HG03460 (cell line): ENCODE measurements at regions not wholly inside any gene's neighbourhood (a gene's known extent, or its start where the extent isn't known, plus 50 kb on each side); places are given as distances from the start of the nearest gene placed in this dataset.

Source experiments
- ATAC-seq: cut with Tn5 transposase; IDR thresholded peaks from one replicate; pipeline ENCODE4 v1.9.1; 2021; ENCODE audit not compliant: unreplicated experiment

DNA sequence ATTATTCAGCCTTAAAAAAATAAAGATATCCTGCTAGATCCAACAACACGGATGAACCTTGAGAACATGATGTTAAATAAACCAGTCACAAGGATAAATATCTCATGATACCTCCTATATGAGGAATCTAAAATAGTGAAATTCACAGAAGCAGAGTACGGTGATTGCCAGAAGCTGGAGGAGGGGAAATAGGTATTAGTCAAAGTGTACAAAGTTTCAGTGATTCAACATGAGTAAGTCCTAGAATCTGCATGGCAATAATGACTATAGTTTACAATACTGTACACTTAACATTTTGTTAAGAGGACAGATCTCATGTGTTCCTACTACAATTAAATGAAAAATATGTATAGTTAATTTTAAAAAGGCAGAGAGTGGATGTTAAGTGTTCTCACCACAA is 206.6 kb upstream of the SLC10A2 start:
- ATAC-seq: no peak

DNA sequence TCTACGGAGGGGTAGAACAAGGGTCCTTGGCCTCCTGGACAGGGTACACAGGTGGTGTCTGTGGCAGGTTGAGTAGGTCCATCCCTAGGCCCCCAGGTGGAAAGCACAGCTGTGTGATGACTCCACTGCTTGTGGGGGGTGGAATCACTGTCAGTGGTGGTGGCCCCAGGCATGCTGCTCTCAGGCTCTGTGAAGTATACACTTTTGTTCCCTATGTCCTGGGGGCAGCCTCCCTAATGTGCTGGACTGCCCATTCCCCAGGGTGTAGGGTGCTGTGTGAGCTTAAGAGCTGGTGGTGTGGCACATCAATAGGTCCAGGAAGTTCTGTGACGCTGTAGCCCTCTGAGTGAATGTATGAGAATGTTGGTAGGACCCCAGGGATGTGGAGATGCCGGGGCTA is 197.2 kb upstream of the SLC10A2 start:
- no peak for ATAC-seq

DNA sequence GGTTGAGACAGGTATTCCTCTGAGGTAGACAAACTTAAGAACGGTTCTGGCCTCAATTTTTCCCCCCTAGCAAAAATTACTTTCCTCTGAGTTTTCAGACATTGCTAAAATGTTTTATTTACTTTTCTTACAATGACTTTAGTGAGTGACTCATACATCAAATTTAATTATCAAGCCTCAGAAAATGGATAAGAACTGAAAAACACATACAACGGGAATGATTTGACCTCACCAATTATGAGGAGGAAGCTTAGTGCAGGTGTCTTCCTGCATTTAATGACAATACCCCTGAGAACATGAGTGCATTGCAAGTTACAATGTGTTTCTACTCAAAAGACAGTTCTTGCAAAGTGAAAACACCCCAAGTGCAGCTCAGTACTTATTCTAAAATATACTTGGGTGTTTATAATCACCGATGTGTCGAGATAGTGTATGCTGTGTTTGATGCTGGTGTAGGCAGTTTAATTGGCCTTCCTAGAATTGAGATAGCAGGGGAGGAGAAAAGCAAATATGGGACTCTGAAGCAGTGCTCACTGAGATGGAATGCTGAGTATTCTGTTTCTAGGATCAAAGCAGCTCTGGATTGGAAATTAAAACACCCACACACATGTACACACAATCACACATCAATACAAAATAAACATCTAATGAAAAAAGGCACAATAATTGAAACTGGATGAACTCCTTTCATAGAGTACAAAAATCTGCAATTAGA is 189.5 kb upstream of the SLC10A2 start:
- no peak for ATAC-seq

DNA sequence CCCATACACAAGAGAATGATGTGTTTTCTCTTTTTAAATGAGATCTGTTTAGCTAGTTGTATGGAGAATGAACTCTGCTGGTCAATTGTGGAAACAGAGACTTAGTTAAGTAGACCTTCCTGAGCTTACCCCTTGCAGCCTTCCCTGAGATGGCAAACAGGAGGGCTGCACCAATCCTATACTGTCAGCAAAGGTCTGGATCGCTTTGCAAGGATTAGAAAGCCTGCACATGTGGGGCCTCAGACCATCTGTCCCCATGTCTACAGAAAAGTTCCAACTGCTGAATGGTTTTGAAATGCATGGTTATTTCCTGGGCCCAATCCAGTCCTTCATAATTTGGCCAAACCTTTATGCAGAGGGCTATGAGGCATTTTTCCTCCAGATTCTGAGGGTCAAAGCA is 183.9 kb upstream of the SLC10A2 start:
- no peak for ATAC-seq

- ATAC-seq: no peak
Observed at GRCh38 chr13:103246581-103247200, 180.5 kb upstream of the SLC10A2 start.

- no peak for ATAC-seq
Observed at GRCh38 chr13:103243495-103243894, 177.3 kb upstream of the SLC10A2 start.

GRCh38 chr13:103238441-103238840 is 172.2 kb upstream of the SLC10A2 start:
- no peak for ATAC-seq

GRCh38 chr13:103236213-103236612 is 170.0 kb upstream of the SLC10A2 start:
- ATAC-seq: no peak

DNA sequence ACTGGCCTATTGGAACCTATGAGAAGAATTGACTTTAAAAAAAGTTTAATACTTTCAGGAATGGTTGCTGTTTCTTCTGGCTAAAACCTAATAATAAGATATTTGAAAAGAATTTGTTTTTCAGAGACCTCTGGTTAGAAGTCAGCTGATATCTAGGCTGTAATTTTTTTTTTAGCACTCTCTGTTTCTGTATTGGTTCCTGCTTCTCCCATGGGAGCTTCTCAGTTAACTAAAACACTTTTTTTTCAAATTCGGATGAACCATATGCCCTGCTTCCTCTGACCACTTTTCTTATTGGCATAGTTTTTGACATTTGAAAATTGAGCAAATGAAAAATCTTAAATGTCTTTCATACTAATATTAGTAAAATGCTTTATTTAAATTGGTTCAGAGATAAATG is 163.5 kb upstream of the SLC10A2 start:
- ATAC-seq: no peak

GRCh38 chr13:103224804-103225203 is 158.6 kb upstream of the SLC10A2 start:
- no peak for ATAC-seq

- ATAC-seq: no peak
Observed at GRCh38 chr13:103222683-103223082, 156.5 kb upstream of the SLC10A2 start.

- ATAC-seq: no peak
Observed at GRCh38 chr13:103218253-103218652, 152.0 kb upstream of the SLC10A2 start.

- ATAC-seq: no peak
Observed at GRCh38 chr13:103213152-103213551, 146.9 kb upstream of the SLC10A2 start.

- ATAC-seq: no peak
Observed at GRCh38 chr13:103210348-103210747, 144.1 kb upstream of the SLC10A2 start.

GRCh38 chr13:103203735-103204330 is 137.6 kb upstream of the SLC10A2 start:
- no peak for ATAC-seq

GRCh38 chr13:103200118-103200885 is 134.1 kb upstream of the SLC10A2 start:
- no peak for ATAC-seq

- no peak for ATAC-seq
Observed at GRCh38 chr13:103199380-103200088, 133.3 kb upstream of the SLC10A2 start.

- ATAC-seq: no peak
Observed at GRCh38 chr13:103196356-103196755, 130.1 kb upstream of the SLC10A2 start.

GRCh38 chr13:103195762-103196161 is 129.5 kb upstream of the SLC10A2 start:
- ATAC-seq: no peak

GRCh38 chr13:103194871-103195270 is 128.7 kb upstream of the SLC10A2 start:
- no peak for ATAC-seq

DNA sequence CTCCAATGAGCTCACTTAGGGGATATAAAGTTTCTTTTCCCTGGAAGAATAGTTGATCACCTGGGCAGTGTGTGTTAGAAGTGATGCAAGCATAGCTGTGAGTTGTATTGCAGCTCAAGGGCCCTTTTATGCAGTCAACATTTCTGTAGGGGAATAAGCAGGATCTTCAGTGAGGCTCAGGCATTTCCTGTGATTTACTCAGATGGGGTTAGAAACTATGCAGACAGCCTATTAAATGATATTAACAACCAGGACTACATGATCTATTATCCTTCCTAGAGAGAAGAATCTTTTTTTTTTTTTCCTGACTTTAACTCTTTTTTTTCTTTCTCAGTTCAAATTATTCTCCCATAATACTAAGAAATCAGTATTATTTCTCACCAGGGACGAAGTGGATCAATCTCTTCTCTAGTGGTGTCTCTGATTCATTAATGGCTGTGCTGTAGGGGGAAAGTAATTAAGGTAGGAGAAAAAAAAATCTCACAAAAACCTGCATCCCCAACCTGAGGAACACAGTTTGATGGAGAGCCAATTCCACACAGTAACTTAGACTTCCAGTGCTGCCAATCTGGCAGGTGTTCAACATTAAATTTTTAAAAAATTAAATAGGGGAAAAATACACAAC is 126.4 kb upstream of the SLC10A2 start:
- no peak for ATAC-seq
